ENCODE measurements at regions not wholly inside any gene's neighbourhood (a gene's known extent, or its start where the extent isn't known, plus 50 kb on each side); places are given as distances from the start of the nearest gene placed in this dataset.

DNA sequence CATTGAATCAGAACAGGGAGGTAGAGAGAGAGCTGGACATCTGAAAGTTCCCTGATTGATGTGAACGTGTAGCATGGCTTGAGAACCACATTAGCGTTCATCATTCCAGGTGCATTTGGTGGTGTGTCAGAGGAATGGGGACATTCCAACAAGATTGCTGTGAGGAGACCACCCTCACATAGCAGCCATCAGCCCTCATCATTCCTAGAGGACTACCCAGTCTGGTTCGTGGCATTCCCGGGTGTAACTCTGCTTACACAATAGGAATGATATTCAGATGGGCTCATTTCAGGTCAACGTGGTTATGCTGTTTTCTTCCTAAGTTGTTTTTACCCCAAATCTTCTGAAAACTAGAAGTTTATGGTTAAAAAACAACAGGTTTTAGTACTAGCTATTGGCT is 62.2 kb upstream of the KLHL31 start:
- CTCF ChIA-PET (ENCODE audit: low intra/inter-chr PET ratio), result interaction anchor here (1.0 to 3.4 kb wide), 3 partner anchors 235 to 556 kb away, joined by 3 to 17 read pairs (median 14); no protein-coding TSS in a partner anchor

More for the DNA sequence above, 62.2 kb upstream of the KLHL31 start:
- Histone ChIP-seq H3K9ac (ENCODE audit: insufficient read depth in 1 of 2, low read depth in 2 of 2, low read length in 2 of 2) (no peak overlapping the region), H3K9me1 (ENCODE audit: control insufficient read depth, insufficient read depth, low read length) (no peaks in the 10 kb centered on the region), H3K27me3 (ENCODE audit: control insufficient read depth in 2 of 2, insufficient read depth in 2 of 2, low read length in 2 of 2) (no peaks in the 10 kb centered on the region), H3K9me3 (replicated peaks; ENCODE audit: control insufficient read depth, insufficient read depth, low read depth, low read length) (no peaks in the 10 kb centered on the region), H4K20me1 (replicated peaks; ENCODE audit: control insufficient read depth, insufficient read depth, low read length) (no peaks in the 10 kb centered on the region), H3K4me3 (no peak overlapping the region), H3K27ac (ENCODE audit: extremely low read depth, low read depth, low read length) (no peak overlapping the region), H3K36me3 (ENCODE audit: control insufficient read depth, insufficient read depth, low read length) (no peaks in the 10 kb centered on the region), H3K79me2 (ENCODE audit: control insufficient read depth, insufficient read depth, low read length) (no peaks in the 10 kb centered on the region), H2AFZ (ENCODE audit: low read depth, low read length) (no peak overlapping the region), H3K4me2 (ENCODE audit: insufficient read depth, low read length) (no peak overlapping the region), H3K4me1 (replicated peaks in 1 of 2; ENCODE audit: control insufficient read depth in 2 of 2, insufficient read depth in 2 of 2, low read length in 2 of 2) (no peaks in the 10 kb centered on the region)
- POLR2A ChIA-PET, result interaction anchor here (0.5 to 1.5 kb wide), 2 partner anchors 46 to 234 kb away, joined by 3 read pairs; no protein-coding TSS in a partner anchor
- WGBS (ENCODE audit: insufficient coverage, low coverage, missing lambda C conversion rate), result 3% methylated on average over 5 of the region's 5 CpGs
- in situ Hi-C loops (cut with MboI) (no loop called here), intact Hi-C loops (cut with micrococcal nuclease) (loop anchor here (5.0 kb wide), 1 partner anchor 555 kb away; no protein-coding TSS in a partner anchor)
- ATAC-seq (no peak), DNase-seq (ENCODE audit: extremely low read depth in 1 of 4, low spot score in 3 of 4) (no peak), FAIRE-seq (no peak)
- TF ChIP-seq EWSR1 (IDR thresholded peaks at IDR 0.05; ENCODE audit: borderline replicate concordance, low read depth, partially characterized antibody) (no peak), ZNF436 (CRISPR knock-in tag; IDR thresholded peaks at IDR 0.05) (no peak), BRD4 (IDR thresholded peaks at IDR 0.05) (no peak), KAT7 (CRISPR knock-in tag; IDR thresholded peaks at IDR 0.05; ENCODE audit: borderline replicate concordance) (no peak), ARNT (IDR thresholded peaks at IDR 0.05) (no peak), HDAC1 (IDR thresholded peaks at IDR 0.05) (no peak), SIX5 (IDR thresholded peaks at IDR 0.05; ENCODE audit: borderline replicate concordance in 1 of 2, insufficient read depth in 1 of 2, low read depth in 1 of 2, low read length in 2 of 2) (no peak), ZNF3 (CRISPR knock-in tag; IDR thresholded peaks at IDR 0.05) (no peak), MYBL2 (IDR thresholded peaks at IDR 0.05; ENCODE audit: low read depth) (no peak), MYBL2 (CRISPR knock-in tag; IDR thresholded peaks at IDR 0.05; ENCODE audit: borderline replicate concordance) (no peak)
- TF ChIP-seq, protein P1, sequence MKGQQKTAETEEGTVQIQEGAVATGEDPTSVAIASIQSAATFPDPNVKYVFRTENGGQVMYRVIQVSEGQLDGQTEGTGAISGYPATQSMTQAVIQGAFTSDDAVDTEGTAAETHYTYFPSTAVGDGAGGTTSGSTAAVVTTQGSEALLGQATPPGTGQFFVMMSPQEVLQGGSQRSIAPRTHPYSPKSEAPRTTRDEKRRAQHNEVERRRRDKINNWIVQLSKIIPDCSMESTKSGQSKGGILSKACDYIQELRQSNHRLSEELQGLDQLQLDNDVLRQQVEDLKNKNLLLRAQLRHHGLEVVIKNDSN (CRISPR knock-in tag; IDR thresholded peaks at IDR 0.05), result no peak
- TF ChIP-seq, protein P2, sequence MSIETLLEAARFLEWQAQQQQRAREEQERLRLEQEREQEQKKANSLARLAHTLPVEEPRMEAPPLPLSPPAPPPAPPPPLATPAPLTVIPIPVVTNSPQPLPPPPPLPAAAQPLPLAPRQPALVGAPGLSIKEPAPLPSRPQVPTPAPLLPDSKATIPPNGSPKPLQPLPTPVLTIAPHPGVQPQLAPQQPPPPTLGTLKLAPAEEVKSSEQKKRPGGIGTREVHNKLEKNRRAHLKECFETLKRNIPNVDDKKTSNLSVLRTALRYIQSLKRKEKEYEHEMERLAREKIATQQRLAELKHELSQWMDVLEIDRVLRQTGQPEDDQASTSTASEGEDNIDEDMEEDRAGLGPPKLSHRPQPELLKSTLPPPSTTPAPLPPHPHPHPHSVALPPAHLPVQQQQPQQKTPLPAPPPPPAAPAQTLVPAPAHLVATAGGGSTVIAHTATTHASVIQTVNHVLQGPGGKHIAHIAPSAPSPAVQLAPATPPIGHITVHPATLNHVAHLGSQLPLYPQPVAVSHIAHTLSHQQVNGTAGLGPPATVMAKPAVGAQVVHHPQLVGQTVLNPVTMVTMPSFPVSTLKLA (conservative IDR thresholded peaks at IDR 0.05), result no peak
- BruUV-seq (replicated peaks), result no TSS peak

All from K562 (cell line).